ENCODE measurements at regions not wholly inside any gene's neighbourhood (a gene's known extent, or its start where the extent isn't known, plus 50 kb on each side); places are given as distances from the start of the nearest gene placed in this dataset.

- DNase-seq (ENCODE audit: low spot score) = no peak
- Histone ChIP-seq H3K27me3 (no peaks in the 10 kb centered on the region), H3K4me3 (no peak overlapping the region), H2AFZ (replicated peaks) (no peak overlapping the region), H3K9ac (no peak overlapping the region), H3K79me2 (ENCODE audit: low read depth) (no peaks in the 10 kb centered on the region), H3F3A (ENCODE audit: low read depth) (no peaks in the 10 kb centered on the region), H4K20me1 (ENCODE audit: low read depth) (no peaks in the 10 kb centered on the region), H3K9me3 (ENCODE audit: low read depth) (no peaks in the 10 kb centered on the region), H3K36me3 (no peaks in the 10 kb centered on the region), H3K4me1 (no peaks in the 10 kb centered on the region), H3K27ac (no peak overlapping the region), H3K4me2 (no peak overlapping the region)
- no peak for TF ChIP-seq EZH2phosphoT487 (IDR thresholded peaks at IDR 0.05)
- no peak for TF ChIP-seq CTCF (IDR thresholded peaks at IDR 0.05)
- TF ChIP-seq EZH2 (IDR thresholded peaks at IDR 0.05) = no peak
- no peak overlapping the region for H3K4me3 Mint-ChIP-seq
- no peaks in the 10 kb centered on the region for H3K27me3 Mint-ChIP-seq (ENCODE audit: insufficient read depth, low read depth)
- no peaks in the 10 kb centered on the region for H3K36me3 Mint-ChIP-seq
- H3K4me1 Mint-ChIP-seq = no peaks in the 10 kb centered on the region
- no peak overlapping the region for H3K27ac Mint-ChIP-seq
- H3K9me3 Mint-ChIP-seq = peaks cover 4% of the 10 kb centered on the region
Measured at GRCh38 chr1:112209493-112209892, 186.5 kb upstream of the CTTNBP2NL start.

GRCh38 chr1:112219267-112219666 lies 176.7 kb upstream of the CTTNBP2NL start:
- H3K27me3 Mint-ChIP-seq (ENCODE audit: insufficient read depth, low read depth) = peaks cover 2% of the 10 kb centered on the region
- Histone ChIP-seq H3K27ac (no peak overlapping the region), H3K27me3 (no peaks in the 10 kb centered on the region), H3K79me2 (ENCODE audit: low read depth) (no peaks in the 10 kb centered on the region), H3K36me3 (no peaks in the 10 kb centered on the region), H3K9me3 (ENCODE audit: low read depth) (no peaks in the 10 kb centered on the region), H4K20me1 (ENCODE audit: low read depth) (no peaks in the 10 kb centered on the region), H3K4me1 (no peaks in the 10 kb centered on the region), H3F3A (ENCODE audit: low read depth) (no peaks in the 10 kb centered on the region), H3K4me2 (no peak overlapping the region), H2AFZ (replicated peaks) (no peak overlapping the region), H3K4me3 (no peak overlapping the region), H3K9ac (no peak overlapping the region)
- H3K4me3 Mint-ChIP-seq = no peak overlapping the region
- H3K27ac Mint-ChIP-seq = no peak overlapping the region
- no peak for DNase-seq (ENCODE audit: low spot score)
- peaks cover 6% of the 10 kb centered on the region for H3K4me1 Mint-ChIP-seq
- H3K9me3 Mint-ChIP-seq = peaks cover 6% of the 10 kb centered on the region
- no peaks in the 10 kb centered on the region for H3K36me3 Mint-ChIP-seq
- TF ChIP-seq CTCF (IDR thresholded peaks at IDR 0.05) = no peak
- no peak for TF ChIP-seq EZH2 (IDR thresholded peaks at IDR 0.05)

GRCh38 chr1:112230232-112230631 lies 165.8 kb upstream of the CTTNBP2NL start:
- H3K27me3 Mint-ChIP-seq (ENCODE audit: insufficient read depth, low read depth) = peaks cover 3% of the 10 kb centered on the region
- no peak for DNase-seq (ENCODE audit: low spot score)
- Histone ChIP-seq H3K36me3 (no peaks in the 10 kb centered on the region), H2AFZ (replicated peaks) (no peak overlapping the region), H4K20me1 (ENCODE audit: low read depth) (no peaks in the 10 kb centered on the region), H3K79me2 (ENCODE audit: low read depth) (no peaks in the 10 kb centered on the region), H3K9me3 (ENCODE audit: low read depth) (no peaks in the 10 kb centered on the region), H3K27ac (no peak overlapping the region), H3K4me3 (no peak overlapping the region), H3K4me2 (no peak overlapping the region), H3K27me3 (no peaks in the 10 kb centered on the region), H3K4me1 (peaks cover 6% of the 10 kb centered on the region), H3K9ac (no peak overlapping the region), H3F3A (ENCODE audit: low read depth) (no peaks in the 10 kb centered on the region)
- H3K4me1 Mint-ChIP-seq = peaks cover 4% of the 10 kb centered on the region
- TF ChIP-seq EZH2phosphoT487 (IDR thresholded peaks at IDR 0.05) (no peak), EZH2 (IDR thresholded peaks at IDR 0.05) (no peak), CTCF (IDR thresholded peaks at IDR 0.05) (no peak)
- H3K4me3 Mint-ChIP-seq = no peak overlapping the region
- H3K36me3 Mint-ChIP-seq = no peaks in the 10 kb centered on the region
- H3K27ac Mint-ChIP-seq = no peak overlapping the region
- no peaks in the 10 kb centered on the region for H3K9me3 Mint-ChIP-seq

GRCh38 chr1:112231331-112231730 lies 164.7 kb upstream of the CTTNBP2NL start:
- no peaks in the 10 kb centered on the region for H3K79me2 ChIP-seq (ENCODE audit: low read depth)
- H3K4me1 ChIP-seq = peaks cover 6% of the 10 kb centered on the region
- no peak overlapping the region for H3K4me3 ChIP-seq
- no peak overlapping the region for H2AFZ ChIP-seq (replicated peaks)
- no peaks in the 10 kb centered on the region for H3K27me3 ChIP-seq
- H3K9ac ChIP-seq = no peak overlapping the region
- Mint-ChIP-seq H3K27me3 (ENCODE audit: insufficient read depth, low read depth) (peaks cover 3% of the 10 kb centered on the region), H3K9me3 (no peaks in the 10 kb centered on the region), H3K27ac (no peak overlapping the region), H3K4me1 (peaks cover 4% of the 10 kb centered on the region), H3K4me3 (no peak overlapping the region), H3K36me3 (no peaks in the 10 kb centered on the region)
- DNase-seq (ENCODE audit: low spot score) = no peak
- H3F3A ChIP-seq (ENCODE audit: low read depth) = no peaks in the 10 kb centered on the region
- H3K27ac ChIP-seq = no peak overlapping the region
- TF ChIP-seq EZH2phosphoT487 (IDR thresholded peaks at IDR 0.05) (no peak), EZH2 (IDR thresholded peaks at IDR 0.05) (no peak), CTCF (IDR thresholded peaks at IDR 0.05) (no peak)
- H4K20me1 ChIP-seq (ENCODE audit: low read depth) = no peaks in the 10 kb centered on the region
- H3K9me3 ChIP-seq (ENCODE audit: low read depth) = no peaks in the 10 kb centered on the region
- no peaks in the 10 kb centered on the region for H3K36me3 ChIP-seq
- no peak overlapping the region for H3K4me2 ChIP-seq
